HG03139 (cell line): ENCODE measurements at regions not wholly inside any gene's neighbourhood (a gene's known extent, or its start where the extent isn't known, plus 50 kb on each side); places are given as distances from the start of the nearest gene placed in this dataset.
"Not testable (repeated sequence)": the region's sequence is repeated elsewhere in the genome, so short reads cannot be mapped to it uniquely, and the experiment has no call there.

ENCODE experiments used
- ATAC-seq: cut with Tn5 transposase; IDR thresholded peaks from one replicate; pipeline ENCODE4 v1.9.1; 2021; ENCODE audit not compliant: unreplicated experiment

DNA sequence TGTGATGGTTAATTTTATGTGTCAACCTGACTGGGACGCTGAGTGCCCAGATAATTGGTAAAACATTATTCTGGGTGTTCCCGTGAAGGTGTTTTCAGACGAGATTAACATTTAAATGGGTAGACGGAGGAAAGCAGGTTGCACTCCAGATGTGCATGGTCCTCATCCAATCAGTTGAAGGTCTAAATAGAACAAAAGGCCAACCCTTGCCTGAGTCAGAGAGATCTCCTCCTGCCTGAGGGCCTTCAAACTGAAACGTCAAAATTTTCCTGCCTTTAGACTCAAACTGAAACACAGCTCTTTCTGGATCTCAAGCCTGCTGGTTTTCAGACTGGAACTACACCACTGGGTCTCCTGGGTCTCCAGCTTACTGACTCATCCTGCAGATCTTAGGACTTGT, 73.5 kb downstream of the NPIPA8 start:
- ATAC-seq: not testable (repeated sequence)

- ATAC-seq: not testable (repeated sequence)
Measured at GRCh38 chr16:18261848-18262247, 74.7 kb downstream of the NPIPA8 start.

DNA sequence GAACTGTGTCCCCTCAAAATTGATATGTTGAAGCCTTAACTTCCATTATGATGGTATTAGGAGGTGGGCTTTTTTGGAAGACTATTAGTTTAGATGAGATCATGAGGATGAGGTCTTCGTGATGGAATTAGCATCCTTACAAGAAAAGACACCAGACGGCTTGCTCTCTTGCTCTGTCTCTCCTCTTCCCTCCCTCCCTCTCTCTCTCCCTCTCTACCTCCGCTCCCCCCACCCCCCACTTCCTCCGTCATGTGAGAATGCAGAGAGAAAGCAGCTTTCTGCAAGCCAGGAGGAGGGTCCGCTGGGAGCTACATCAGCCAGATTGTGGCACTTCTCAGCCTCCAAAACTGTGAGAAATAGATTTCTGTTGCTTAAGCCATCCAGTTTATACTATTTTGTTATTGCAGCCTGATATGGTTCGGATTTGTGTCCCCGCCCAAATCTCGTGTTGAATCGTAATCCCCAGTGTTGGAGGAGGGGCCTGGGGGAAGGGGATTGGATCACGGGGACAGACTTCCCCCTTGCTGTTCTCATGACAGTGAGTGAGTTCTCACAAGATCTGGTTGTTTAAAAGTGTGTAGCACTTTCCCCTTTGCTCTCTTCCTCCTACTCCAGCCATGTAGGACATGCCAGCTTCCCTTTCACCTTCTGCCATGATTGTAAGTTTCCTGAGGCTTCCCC, 76.9 kb downstream of the NPIPA8 start:
- ATAC-seq: not testable (repeated sequence)

GRCh38 chr16:18252943-18253342, 83.6 kb downstream of the NPIPA8 start:
- ATAC-seq: not testable (repeated sequence)

- not testable (repeated sequence) for ATAC-seq
Measured at GRCh38 chr16:18230505-18230904, 106.0 kb downstream of the NPIPA8 start.

GRCh38 chr16:18222054-18223009, 114.2 kb downstream of the NPIPA8 start:
- ATAC-seq: not testable (repeated sequence)

DNA sequence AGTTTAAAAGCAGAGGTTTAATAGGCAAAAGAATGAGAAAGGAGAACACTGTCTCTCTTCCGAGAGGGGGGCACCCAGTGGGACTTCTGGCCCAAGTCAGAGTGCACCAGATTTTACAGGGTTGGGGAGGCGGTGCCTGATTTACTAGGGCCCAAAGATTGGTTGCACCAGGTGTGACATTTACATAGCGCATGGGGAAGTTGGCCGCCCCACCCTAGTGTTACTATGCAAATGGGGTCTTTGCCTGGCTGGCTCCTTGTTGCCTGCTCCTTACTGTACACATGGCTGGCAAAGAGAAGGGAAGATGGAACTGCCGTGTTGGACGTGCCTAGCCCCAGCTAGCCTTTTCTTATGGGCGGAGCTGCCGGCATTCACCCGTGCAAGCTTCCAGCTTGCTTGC, 118.8 kb downstream of the NPIPA8 start:
- not testable (repeated sequence) for ATAC-seq

DNA sequence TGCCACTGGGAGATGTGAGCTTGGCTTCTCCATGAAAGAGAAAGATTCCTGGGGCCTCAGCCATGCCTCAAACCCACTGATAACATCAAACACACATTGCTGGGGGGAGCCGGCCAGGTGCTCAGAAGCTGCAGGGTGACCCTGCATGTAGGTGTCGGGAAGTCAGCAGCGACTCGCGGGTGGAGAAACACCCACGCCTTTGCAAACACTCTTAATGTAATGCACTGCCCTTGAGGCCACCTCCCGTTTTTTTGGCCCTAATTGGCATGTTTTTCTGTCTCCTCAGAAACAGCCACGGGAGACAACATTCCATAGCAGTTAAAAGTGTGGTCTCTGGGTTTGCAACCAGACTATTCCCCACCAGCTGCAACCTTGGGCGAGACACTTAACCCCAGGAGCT, 119.7 kb downstream of the NPIPA8 start:
- not testable (repeated sequence) for ATAC-seq

GRCh38 chr16:18213810-18214209, 122.7 kb downstream of the NPIPA8 start:
- not testable (repeated sequence) for ATAC-seq

GRCh38 chr16:18211505-18211904, 125.0 kb downstream of the NPIPA8 start:
- not testable (repeated sequence) for ATAC-seq

DNA sequence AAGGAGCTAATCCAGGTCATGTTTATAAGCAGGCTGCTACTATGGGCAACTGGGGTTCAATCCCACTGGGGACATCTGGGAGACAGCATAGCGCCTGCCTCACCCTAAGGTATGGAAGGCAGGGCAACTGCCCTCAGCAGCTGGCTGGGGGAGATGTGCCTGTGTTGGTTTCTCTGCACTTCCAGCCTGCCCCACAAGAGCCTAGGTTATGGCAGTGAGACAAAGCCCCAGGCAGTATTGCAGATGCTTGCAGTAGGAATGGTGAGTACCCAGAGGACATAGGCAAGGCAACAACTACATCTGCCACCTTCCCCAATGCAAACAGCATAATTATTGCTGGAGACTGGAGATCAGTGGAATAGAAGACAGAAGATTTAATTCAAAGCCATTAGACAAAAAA, 131.8 kb downstream of the NPIPA8 start:
- ATAC-seq: not testable (repeated sequence)

DNA sequence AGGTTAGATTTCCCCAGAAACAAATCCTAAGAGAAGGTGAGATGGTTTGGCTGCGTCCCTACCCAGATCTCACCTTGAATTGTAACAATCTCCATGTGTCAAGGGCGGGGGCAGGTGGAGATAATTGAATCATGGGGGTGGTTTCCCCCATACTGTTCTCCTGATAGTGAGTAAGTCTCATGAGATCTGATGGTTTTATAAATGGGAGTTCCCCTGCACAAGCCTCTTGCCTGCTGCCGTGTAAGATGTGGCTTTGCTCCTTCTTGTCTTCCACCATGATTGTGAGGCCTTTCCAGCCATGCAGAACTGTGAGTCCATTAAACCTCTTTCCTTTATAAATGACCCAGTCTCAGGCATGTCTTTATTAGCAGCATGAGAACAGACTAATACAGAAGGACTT, 132.2 kb downstream of the NPIPA8 start:
- ATAC-seq: not testable (repeated sequence)

DNA sequence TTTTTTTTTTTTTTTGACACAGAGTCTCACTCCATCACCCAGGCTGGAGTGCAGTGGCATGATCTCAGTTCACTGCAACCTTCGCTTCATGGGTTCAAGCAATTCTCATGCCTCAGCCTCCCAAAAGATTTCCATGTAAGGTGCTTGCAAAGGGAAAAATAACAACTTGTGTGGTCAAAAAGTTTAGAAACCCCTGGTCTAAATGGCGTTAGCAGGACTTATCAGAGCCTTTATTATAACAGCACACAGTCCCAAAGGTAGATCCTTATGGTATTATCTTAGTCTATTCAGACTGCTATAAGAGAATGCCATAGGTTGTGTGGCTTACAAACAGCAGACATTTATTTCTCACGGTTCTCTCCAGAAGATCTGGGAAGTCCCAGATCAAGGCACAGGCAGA, 135.0 kb downstream of the NPIPA8 start:
- not testable (repeated sequence) for ATAC-seq

DNA sequence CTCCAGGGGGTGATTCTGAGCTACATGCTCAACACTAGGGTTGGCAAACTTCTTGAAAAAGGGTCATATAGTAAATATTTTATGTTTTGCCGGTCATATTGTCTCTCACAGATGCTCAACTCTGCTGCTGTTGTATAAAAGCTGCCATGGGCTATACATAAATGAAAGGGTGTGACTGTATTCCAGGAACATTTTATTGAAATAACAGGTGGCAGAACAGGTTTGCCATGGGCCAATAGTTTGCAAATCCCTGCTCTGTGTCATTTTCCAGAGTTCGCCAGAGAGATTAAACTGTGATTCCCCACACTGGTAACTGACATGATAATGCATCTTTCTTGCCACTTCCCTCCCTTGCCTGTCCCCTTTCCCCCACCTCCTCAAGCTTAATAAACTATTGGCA, 144.1 kb downstream of the NPIPA8 start:
- not testable (repeated sequence) for ATAC-seq

- not testable (repeated sequence) for ATAC-seq
Measured at GRCh38 chr16:18190179-18190578, 146.4 kb downstream of the NPIPA8 start.

DNA sequence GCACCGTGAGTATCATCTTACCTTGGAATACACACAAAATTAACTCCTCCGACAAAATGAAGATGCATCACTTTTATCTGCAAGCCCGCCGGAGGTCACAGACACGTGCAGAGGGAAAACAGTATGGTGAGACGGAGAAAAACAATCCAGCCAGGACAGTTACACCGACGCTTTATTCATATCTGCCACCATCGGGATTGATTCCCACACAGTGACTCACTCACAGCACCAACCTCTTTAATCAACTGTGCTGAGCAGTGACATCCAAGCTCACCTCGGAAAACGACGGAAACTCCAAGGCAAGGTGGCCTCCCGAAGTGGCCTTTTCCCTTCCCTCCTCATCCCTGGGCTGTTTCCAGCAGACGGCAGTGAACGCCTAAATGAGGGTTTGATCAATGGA, 151.8 kb downstream of the NPIPA8 start:
- ATAC-seq: not testable (repeated sequence)

DNA sequence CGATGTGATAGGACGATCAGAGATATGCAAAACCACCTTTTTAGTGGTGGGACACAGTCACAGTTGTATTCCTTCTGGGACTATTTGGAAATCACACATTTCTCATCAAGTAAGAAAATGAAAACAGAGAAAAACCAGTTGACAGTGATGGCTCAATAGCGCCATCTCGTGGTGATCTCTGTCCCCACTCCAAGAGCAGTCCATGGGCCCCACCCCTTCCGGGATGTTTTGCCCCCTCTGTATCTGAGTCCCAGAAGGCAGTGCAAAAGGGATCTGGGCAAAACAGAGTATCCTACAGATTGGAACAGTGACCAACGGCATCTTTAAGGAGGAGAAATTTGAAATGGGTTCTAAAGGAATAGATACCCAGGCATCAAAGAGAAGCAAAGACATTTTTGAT, 155.5 kb downstream of the NPIPA8 start:
- not testable (repeated sequence) for ATAC-seq

DNA sequence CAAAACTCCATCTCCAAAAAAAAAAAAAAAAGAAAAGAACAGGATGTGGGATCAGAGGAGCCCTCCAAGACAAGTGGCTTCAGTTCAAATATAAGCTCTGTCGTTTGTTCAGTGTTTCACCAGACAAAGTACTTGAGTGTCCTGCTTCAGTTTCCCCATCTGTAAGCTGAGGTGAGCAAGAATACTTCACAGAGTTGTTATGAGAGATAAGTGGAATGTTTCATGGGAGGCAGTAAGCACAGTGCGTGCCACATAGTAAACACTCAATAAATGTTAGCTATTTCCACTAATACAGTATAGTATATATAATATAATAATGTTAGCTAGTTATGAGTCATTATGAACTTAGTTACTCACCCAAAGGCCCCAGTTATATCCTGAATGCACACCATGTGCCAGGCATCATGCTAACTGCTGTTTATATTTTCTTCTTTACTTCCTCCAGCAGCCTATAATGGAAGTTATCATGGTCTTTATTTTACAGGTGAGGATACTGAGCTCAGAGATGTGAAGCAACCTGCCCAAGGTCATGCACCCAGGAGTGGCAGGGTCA, 162.5 kb downstream of the NPIPA8 start:
- not testable (repeated sequence) for ATAC-seq

DNA sequence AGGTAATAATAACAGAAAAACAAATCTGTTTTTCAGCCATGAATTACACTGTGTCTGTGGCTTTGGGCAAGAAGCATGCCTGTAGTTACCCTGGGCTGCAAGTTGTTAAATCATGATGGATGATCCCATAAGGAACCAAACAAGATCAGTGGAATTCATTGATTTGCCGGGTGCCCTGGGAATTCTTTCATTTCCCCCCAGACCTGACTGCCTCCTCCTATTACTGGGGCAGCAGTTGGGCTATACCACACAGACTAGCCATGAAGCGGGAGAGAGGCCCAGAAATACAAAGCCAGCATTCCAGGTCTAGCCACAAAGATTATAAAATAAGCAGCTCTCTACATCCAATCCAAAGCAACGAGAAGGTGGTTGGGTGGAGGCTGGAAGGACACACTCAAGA, 174.2 kb downstream of the NPIPA8 start:
- not testable (repeated sequence) for ATAC-seq

DNA sequence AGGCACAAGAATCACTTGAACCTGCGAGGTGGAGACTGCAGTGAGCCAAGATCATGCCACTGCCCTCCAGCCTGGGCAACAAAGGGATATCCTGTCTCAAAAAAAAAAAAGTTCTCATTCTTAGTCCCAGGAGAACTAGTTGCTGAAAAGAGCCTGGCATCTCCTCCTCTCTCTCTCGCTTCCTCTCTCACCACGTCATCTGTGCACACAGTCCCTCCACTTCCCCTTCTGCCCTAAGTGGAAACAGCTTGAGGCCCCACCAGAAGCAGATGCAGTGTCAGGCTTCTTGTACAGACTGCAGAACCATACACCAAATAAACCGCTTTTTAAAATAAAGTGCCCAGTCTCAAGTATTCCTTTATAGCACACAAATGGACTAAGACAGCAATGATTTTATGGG, 175.3 kb downstream of the NPIPA8 start:
- ATAC-seq: not testable (repeated sequence)

DNA sequence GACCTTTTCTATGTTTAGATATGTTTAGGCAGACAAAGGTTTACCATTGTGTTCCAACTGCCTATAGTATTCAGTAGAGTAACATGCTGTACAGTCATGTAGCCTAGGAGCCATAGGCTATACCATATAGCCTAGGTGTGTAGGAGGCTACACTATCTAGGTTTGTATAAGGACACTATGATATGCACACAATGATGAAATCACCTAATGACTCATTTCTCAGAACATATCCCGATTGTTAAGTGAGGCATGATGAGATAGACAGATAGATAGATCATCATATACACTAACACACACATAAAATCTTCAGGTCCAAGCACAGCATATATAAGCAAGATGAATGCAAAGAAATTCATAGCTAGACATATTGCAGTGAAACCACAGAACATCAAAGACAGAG, 177.4 kb downstream of the NPIPA8 start:
- not testable (repeated sequence) for ATAC-seq

DNA sequence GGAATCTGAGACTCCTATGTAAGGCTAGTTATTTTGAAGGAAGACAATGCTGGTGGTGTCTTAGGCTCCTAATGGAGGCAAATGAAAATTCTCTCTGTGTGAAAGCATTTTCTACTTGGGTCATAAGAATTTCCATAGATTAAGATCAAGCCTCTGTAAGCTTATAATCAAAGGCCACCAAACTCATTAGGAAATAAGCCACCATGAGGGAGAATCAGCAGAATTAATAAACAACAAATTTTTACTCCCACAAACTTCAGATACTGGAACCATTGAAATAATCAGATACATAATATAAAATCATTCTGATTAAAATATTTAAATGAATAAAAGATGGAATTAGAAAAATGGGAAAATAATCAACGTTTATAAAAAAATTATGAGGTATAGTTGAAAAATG, 178.7 kb downstream of the NPIPA8 start:
- not testable (repeated sequence) for ATAC-seq
